Osteocyte (in vitro differentiated cells): ENCODE measurements at regions not wholly inside any gene's neighbourhood (a gene's known extent, or its start where the extent isn't known, plus 50 kb on each side); places are given as distances from the start of the nearest gene placed in this dataset.

Experiments used
- DNase-seq: peaks from one replicate; pipeline ENCODE4 v3.0.0; 2021; ENCODE audit warnings: mixed read lengths; ENCODE audit not compliant: unreplicated experiment; ENCODE audit errors: extremely low spot score
- H3K27ac Mint-ChIP-seq: one replicate; pipeline ENCODE4 v1.8.0; 2021; ENCODE audit warnings: mild to moderate bottlenecking, mixed read lengths; ENCODE audit not compliant: unreplicated experiment
- H3K27me3 Mint-ChIP-seq: one replicate; pipeline ENCODE4 v1.8.0; 2021; ENCODE audit warnings: mixed read lengths; ENCODE audit not compliant: unreplicated experiment
- H3K36me3 Mint-ChIP-seq: one replicate; pipeline ENCODE4 v1.8.0; 2021; ENCODE audit warnings: mixed read lengths; ENCODE audit not compliant: unreplicated experiment
- H3K4me1 Mint-ChIP-seq: one replicate; pipeline ENCODE4 v1.8.0; 2021; ENCODE audit warnings: mixed read lengths; ENCODE audit not compliant: unreplicated experiment
- H3K4me3 Mint-ChIP-seq: one replicate; pipeline ENCODE4 v1.8.0; 2021; ENCODE audit warnings: mild to moderate bottlenecking, moderate library complexity, mixed read lengths; ENCODE audit not compliant: unreplicated experiment
- H3K9me3 Mint-ChIP-seq: one replicate; pipeline ENCODE4 v1.8.0; 2021; ENCODE audit warnings: mixed read lengths; ENCODE audit not compliant: unreplicated experiment
- CTCF ChIP-seq: fragments of 200-600 bp; sonication (generic); IDR thresholded peaks from 2 replicates; pipeline ENCODE4 v1.5.0; 2021; ENCODE audit warnings: antibody characterized with exemption, mild to moderate bottlenecking, moderate library complexity

GRCh38 chr9:13939134-13939533 is 374.8 kb downstream of the NFIB start:
- peaks cover 22% of the 10 kb centered on the region for H3K4me1 Mint-ChIP-seq

GRCh38 chr9:13934416-13934815 is 379.5 kb downstream of the NFIB start:
- Mint-ChIP-seq H3K4me1 (peaks cover 5% of the 10 kb centered on the region), H3K4me3 (no peak overlapping the region), H3K9me3 (no peaks in the 10 kb centered on the region), H3K27ac (no peak overlapping the region), H3K27me3 (peaks cover 4% of the 10 kb centered on the region), H3K36me3 (no peaks in the 10 kb centered on the region)
- DNase-seq, result no peak
- no peak for TF ChIP-seq CTCF

More at GRCh38 chr9:13939134-13939533, 374.8 kb downstream of the NFIB start:
- Mint-ChIP-seq H3K27ac (no peak overlapping the region), H3K27me3 (no peaks in the 10 kb centered on the region), H3K9me3 (no peaks in the 10 kb centered on the region), H3K4me3 (no peak overlapping the region), H3K36me3 (no peaks in the 10 kb centered on the region)
- no peak for TF ChIP-seq CTCF
- DNase-seq, result no peak

- peaks cover 4% of the 10 kb centered on the region for H3K27me3 Mint-ChIP-seq
- no peak overlapping the region for H3K4me3 Mint-ChIP-seq
- H3K27ac Mint-ChIP-seq, result no peak overlapping the region
- no peaks in the 10 kb centered on the region for H3K4me1 Mint-ChIP-seq
- TF ChIP-seq CTCF, result no peak
- no peak for DNase-seq
- H3K36me3 Mint-ChIP-seq, result no peaks in the 10 kb centered on the region
- H3K9me3 Mint-ChIP-seq, result no peaks in the 10 kb centered on the region
Observed at GRCh38 chr9:13933268-13933656, 380.7 kb downstream of the NFIB start.

GRCh38 chr9:13932528-13933267 is 381.2 kb downstream of the NFIB start:
- Mint-ChIP-seq H3K9me3 (no peaks in the 10 kb centered on the region), H3K4me3 (no peak overlapping the region), H3K36me3 (no peaks in the 10 kb centered on the region), H3K4me1 (no peaks in the 10 kb centered on the region), H3K27ac (no peak overlapping the region), H3K27me3 (peaks cover 4% of the 10 kb centered on the region)
- TF ChIP-seq CTCF, result no peak
- no peak for DNase-seq

GRCh38 chr9:13929013-13929412 is 384.9 kb downstream of the NFIB start:
- Mint-ChIP-seq H3K27ac (no peak overlapping the region), H3K4me3 (no peak overlapping the region), H3K9me3 (peaks cover 2% of the 10 kb centered on the region), H3K4me1 (no peaks in the 10 kb centered on the region), H3K27me3 (peaks cover 4% of the 10 kb centered on the region), H3K36me3 (no peaks in the 10 kb centered on the region)
- no peak for DNase-seq
- no peak for TF ChIP-seq CTCF
